HG02884 (cell line): ENCODE measurements at regions not wholly inside any gene's neighbourhood (a gene's known extent, or its start where the extent isn't known, plus 50 kb on each side); places are given as distances from the start of the nearest gene placed in this dataset.
"Not testable (repeated sequence)": the region's sequence is repeated elsewhere in the genome, so short reads cannot be mapped to it uniquely, and the experiment has no call there.

Experiments
- ATAC-seq: cut with Tn5 transposase; IDR thresholded peaks from one replicate; pipeline ENCODE4 v1.9.1; 2021; ENCODE audit warnings: mild to moderate bottlenecking, moderate library complexity; ENCODE audit not compliant: unreplicated experiment

- no peak for ATAC-seq
Observed at GRCh38 chr2:49807689-49808088, 653.4 kb upstream of the FSHR start.

- no peak for ATAC-seq
Observed at GRCh38 chr2:49804111-49804510, 649.8 kb upstream of the FSHR start.

GRCh38 chr2:49801898-49802450, 647.7 kb upstream of the FSHR start:
- ATAC-seq = no peak

- no peak for ATAC-seq
Observed at GRCh38 chr2:49798570-49798969, 644.3 kb upstream of the FSHR start.

GRCh38 chr2:49796266-49796665, 642.0 kb upstream of the FSHR start:
- ATAC-seq = no peak

- no peak for ATAC-seq
Observed at GRCh38 chr2:49794396-49794795, 640.1 kb upstream of the FSHR start.

- no peak for ATAC-seq
Observed at GRCh38 chr2:49788300-49788699, 634.0 kb upstream of the FSHR start.

- ATAC-seq = no peak
Observed at GRCh38 chr2:49780949-49781348, 626.6 kb upstream of the FSHR start.

- no peak for ATAC-seq
Observed at GRCh38 chr2:49772299-49772970, 618.1 kb upstream of the FSHR start.

GRCh38 chr2:49770919-49771318, 616.6 kb upstream of the FSHR start:
- no peak for ATAC-seq

- ATAC-seq = no peak
Observed at GRCh38 chr2:49767316-49767715, 613.0 kb upstream of the FSHR start.

GRCh38 chr2:49755777-49756176, 601.5 kb upstream of the FSHR start:
- no peak for ATAC-seq

- no peak for ATAC-seq
Observed at GRCh38 chr2:49754381-49754780, 600.1 kb upstream of the FSHR start.

GRCh38 chr2:49753344-49753985, 599.1 kb upstream of the FSHR start:
- no peak for ATAC-seq

GRCh38 chr2:49737606-49738005, 583.3 kb upstream of the FSHR start:
- ATAC-seq = no peak

- not testable (repeated sequence) for ATAC-seq
Observed at GRCh38 chr2:49732924-49733323, 578.6 kb upstream of the FSHR start.

GRCh38 chr2:49719241-49719640, 564.9 kb upstream of the FSHR start:
- ATAC-seq = no peak

GRCh38 chr2:49715597-49715996, 561.3 kb upstream of the FSHR start:
- ATAC-seq = no peak

GRCh38 chr2:49714454-49714853, 560.1 kb upstream of the FSHR start:
- no peak for ATAC-seq

GRCh38 chr2:49702740-49703139, 548.4 kb upstream of the FSHR start:
- ATAC-seq = no peak

GRCh38 chr2:49693961-49694360, 539.6 kb upstream of the FSHR start:
- no peak for ATAC-seq

- not testable (repeated sequence) for ATAC-seq
Observed at GRCh38 chr2:49692022-49692421, 537.7 kb upstream of the FSHR start.
